Tibial nerve (tissue), 4 donors: ENCODE measurements at regions not wholly inside any gene's neighbourhood (a gene's known extent, or its start where the extent isn't known, plus 50 kb on each side); places are given as distances from the start of the nearest gene placed in this dataset.

Experiments used
- DNase-seq, 2 donors: peaks; one replicate each; pipeline ENCODE4 v3.0.0-alpha.2; 2019; ENCODE audit warnings: low spot score in 2 of 2
- H3K27ac ChIP-seq, 4 donors: fragments of 200-600 bp; sonication (generic) in 3 of 4; one replicate each; pipeline ENCODE4 v1.5.1; 2017 to 2019; ENCODE audit warnings: mild to moderate bottlenecking in 1 of 4
- H3K27me3 ChIP-seq, 2 donors: fragments of 200-600 bp; sonication (generic) in 1 of 2; one replicate each; pipeline versions ENCODE4 v1.5.1 to v1.6.0; 2017 to 2019
- H3K36me3 ChIP-seq, 3 donors: fragments of 200-600 bp; sonication (generic); one replicate each; pipeline ENCODE4 v1.5.1; 2018 to 2019
- H3K4me1 ChIP-seq, 4 donors: fragments of 200-600 bp; sonication (generic) in 3 of 4; one replicate each; pipeline ENCODE4 v1.5.1; 2017 to 2019
- H3K4me3 ChIP-seq, 4 donors: fragments of 200-600 bp; sonication (generic) in 3 of 4; one replicate each; pipeline ENCODE4 v1.5.1; 2017 to 2019; ENCODE audit warnings: mild to moderate bottlenecking in 1 of 4, moderate library complexity in 1 of 4
- H3K9me3 ChIP-seq, 4 donors: fragments of 200-600 bp; sonication (generic) in 3 of 4; one replicate each; pipeline ENCODE4 v1.5.1; 2017 to 2019
- EP300 ChIP-seq, 2 donors: sonication (generic); formaldehyde crosslinking; IDR thresholded peaks; one replicate each; pipeline ENCODE4 v1.6.1; 2017; ENCODE audit warnings: antibody characterized with exemption in 2 of 2, mild to moderate bottlenecking in 1 of 2
- POLR2A ChIP-seq, 2 donors: fragments of 450-650 bp; IDR thresholded peaks; one replicate each; pipeline ENCODE4 v1.6.1; 2017; ENCODE audit warnings: antibody characterized with exemption in 2 of 2, mild to moderate bottlenecking in 2 of 2, moderate library complexity in 2 of 2
- WGBS, 2 donors: methylation state at CpG; one replicate each; pipeline ENCODE4 v1.1.5; 2018; 5-methylcytosine and 5-hydroxymethylcytosine counted together
- TF ChIP-seq, protein P1 (sequence below), 5 experiments: fragments of 200-600 bp in 3 of 5; fragments of 450-650 bp in 2 of 5; sonication (generic) in 3 of 5; IDR thresholded peaks; one replicate each; pipeline ENCODE4 v1.5.1; 2016 to 2019; ENCODE audit warnings: antibody characterized with exemption in 5 of 5, mild to moderate bottlenecking in 3 of 5, moderate library complexity in 2 of 5

DNA sequence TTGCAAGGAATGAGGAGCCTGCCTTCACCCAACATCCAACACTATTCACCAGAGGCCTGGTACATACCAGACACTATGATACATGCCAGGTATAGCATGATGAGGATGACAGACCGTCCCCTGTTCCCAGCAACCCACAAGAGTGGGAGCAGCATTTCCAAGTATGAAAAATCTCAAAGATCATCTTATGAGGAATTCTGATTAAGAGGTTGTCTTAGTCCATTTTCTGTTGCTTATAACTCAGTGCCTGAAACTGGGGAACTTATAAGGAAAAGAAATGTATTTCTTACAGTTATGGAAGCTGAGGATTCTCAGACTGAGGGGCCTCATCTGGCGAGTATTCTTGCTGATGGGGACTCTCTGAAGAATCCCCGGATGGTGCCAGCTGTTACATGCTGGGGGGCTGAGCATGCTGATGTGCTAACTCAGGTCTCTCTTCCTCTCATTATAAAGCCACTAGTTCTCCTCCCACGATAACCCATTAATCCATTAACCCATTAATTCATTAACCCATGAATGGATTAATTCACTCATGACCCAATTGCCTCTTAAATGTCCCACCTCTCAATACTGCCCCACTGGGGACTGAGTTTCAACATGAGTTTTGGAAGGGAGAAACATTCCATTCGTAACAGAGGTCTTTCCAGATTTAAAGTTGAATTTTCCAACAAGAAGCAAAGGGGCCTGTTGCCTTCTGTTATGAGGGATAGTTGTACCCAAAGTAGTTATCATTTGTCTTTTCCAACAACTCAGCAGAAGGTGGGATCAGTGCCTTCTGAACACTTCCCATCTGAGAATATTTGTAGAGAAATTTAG, 173.9 kb downstream of the HERPUD2 start:
- Histone ChIP-seq H3K4me1 (no peaks in the 10 kb centered on the region), H3K27ac (no peak overlapping the region), H3K27me3 (no peaks in the 10 kb centered on the region), H3K9me3 (no peaks in the 10 kb centered on the region), H3K4me3 (no peak overlapping the region), H3K36me3 (no peaks in the 10 kb centered on the region)
- TF ChIP-seq, protein P1, sequence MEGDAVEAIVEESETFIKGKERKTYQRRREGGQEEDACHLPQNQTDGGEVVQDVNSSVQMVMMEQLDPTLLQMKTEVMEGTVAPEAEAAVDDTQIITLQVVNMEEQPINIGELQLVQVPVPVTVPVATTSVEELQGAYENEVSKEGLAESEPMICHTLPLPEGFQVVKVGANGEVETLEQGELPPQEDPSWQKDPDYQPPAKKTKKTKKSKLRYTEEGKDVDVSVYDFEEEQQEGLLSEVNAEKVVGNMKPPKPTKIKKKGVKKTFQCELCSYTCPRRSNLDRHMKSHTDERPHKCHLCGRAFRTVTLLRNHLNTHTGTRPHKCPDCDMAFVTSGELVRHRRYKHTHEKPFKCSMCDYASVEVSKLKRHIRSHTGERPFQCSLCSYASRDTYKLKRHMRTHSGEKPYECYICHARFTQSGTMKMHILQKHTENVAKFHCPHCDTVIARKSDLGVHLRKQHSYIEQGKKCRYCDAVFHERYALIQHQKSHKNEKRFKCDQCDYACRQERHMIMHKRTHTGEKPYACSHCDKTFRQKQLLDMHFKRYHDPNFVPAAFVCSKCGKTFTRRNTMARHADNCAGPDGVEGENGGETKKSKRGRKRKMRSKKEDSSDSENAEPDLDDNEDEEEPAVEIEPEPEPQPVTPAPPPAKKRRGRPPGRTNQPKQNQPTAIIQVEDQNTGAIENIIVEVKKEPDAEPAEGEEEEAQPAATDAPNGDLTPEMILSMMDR (IDR thresholded peaks at IDR 0.05): no peak
- TF ChIP-seq POLR2A (IDR thresholded peaks at IDR 0.05): no peak
- no peak for TF ChIP-seq EP300 (IDR thresholded peaks at IDR 0.05)
- DNase-seq: no peak
- 59 to 66% methylated on average over 5 of the region's 5 CpGs for WGBS, 2 donors

DNA sequence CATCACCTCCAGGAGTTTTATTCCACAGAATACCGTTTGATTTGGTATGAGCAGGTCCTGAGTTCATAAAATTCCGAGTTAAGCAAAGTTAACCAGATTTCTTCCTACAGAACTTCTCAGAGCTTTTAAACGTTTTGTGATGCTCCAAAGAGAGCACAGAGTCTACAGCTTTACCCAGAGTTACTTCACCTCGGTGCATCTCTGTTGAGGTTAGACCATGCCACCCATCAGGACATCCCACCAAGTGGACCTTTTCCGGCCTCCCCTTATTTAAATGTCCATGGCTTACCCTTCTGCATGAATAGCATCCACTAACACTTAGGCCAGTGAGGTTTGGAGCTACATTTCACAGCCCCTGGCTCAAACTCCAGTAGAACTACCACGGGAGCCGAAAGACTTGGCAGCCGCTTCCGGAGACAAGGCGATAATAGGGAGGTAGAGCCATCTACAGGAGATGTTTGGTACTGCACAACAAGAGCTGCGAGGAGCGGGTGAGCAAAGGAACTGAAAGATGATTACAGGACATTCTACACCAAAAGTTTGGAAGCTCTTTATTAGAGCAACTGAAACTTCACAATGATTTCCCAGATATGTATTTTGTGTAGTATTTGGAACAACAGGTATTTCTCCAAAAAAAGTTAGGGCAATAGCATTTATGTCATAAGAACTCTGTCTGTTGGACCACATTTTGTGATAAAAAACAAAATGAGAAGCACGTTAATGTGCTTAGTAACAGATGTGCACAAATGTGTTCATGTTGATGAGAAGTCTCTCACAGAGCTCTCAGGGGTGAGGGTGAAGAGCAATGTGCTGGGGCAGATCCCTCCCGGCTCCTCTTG, 174.7 kb downstream of the HERPUD2 start:
- H3K36me3 ChIP-seq: no peaks in the 10 kb centered on the region
- peak in 1 of 2 donors; percentile 11 for TF ChIP-seq EP300 (IDR thresholded peaks at IDR 0.05)
- TF ChIP-seq POLR2A (IDR thresholded peaks at IDR 0.05): no peak
- TF ChIP-seq, protein P1 (IDR thresholded peaks at IDR 0.05): peak; percentile 56 to 72 (median 64)
- no peaks in the 10 kb centered on the region for H3K4me1 ChIP-seq
- peak; percentile 57 to 93 for DNase-seq
- H3K9me3 ChIP-seq: no peaks in the 10 kb centered on the region
- H3K27me3 ChIP-seq: no peaks in the 10 kb centered on the region
- no peak overlapping the region for H3K27ac ChIP-seq
- H3K4me3 ChIP-seq: no peak overlapping the region
- 33 to 37% methylated on average over 14 of the region's 14 CpGs for WGBS, 2 donors

- TF ChIP-seq EP300 (IDR thresholded peaks at IDR 0.05) (no peak), POLR2A (IDR thresholded peaks at IDR 0.05) (no peak)
- TF ChIP-seq, protein P1 (IDR thresholded peaks at IDR 0.05): no peak
- no peak for DNase-seq
- 62 to 63% methylated on average over 3 of the region's 3 CpGs for WGBS, 2 donors
- no peaks in the 10 kb centered on the region for H3K36me3 ChIP-seq
- no peaks in the 10 kb centered on the region for H3K27me3 ChIP-seq
- H3K27ac ChIP-seq: no peak overlapping the region
- no peaks in the 10 kb centered on the region for H3K9me3 ChIP-seq
- H3K4me3 ChIP-seq: no peak overlapping the region
- H3K4me1 ChIP-seq: no peaks in the 10 kb centered on the region
Observed at GRCh38 chr7:35518767-35519166, 176.2 kb downstream of the HERPUD2 start.

DNA sequence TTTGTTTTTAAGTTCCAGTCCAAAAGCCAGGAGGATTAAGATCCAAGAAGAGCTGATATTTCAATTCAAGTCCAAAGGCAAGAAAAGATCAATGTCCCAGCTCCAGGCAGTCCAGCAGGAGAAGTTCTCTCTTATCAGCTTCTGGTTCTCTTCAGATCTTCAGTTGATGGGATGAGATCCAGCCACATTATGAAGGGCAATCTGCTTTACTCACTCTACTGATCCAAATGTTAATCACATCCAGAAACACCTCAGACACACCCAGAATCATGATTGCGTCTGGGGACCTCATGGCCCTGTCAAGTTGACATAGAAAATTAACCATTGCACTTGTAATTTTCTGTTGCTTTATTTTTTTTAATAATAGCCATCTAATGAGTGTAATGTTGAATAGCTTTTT, 178.4 kb downstream of the HERPUD2 start:
- Histone ChIP-seq H3K36me3 (no peaks in the 10 kb centered on the region), H3K4me3 (no peak overlapping the region), H3K9me3 (no peaks in the 10 kb centered on the region), H3K27me3 (no peaks in the 10 kb centered on the region), H3K4me1 (peaks cover 0 to 4% (median 0%) of the 10 kb centered on the region in 4 donors), H3K27ac (no peak overlapping the region)
- TF ChIP-seq, protein P1 (IDR thresholded peaks at IDR 0.05): no peak
- DNase-seq: no peak
- WGBS, 2 donors: 70% methylated on average over 1 of the region's 1 CpG

GRCh38 chr7:35513828-35514227, 181.1 kb downstream of the HERPUD2 start:
- Histone ChIP-seq H3K27me3 (no peaks in the 10 kb centered on the region), H3K4me1 (peaks cover 0 to 4% (median 0%) of the 10 kb centered on the region in 4 donors), H3K27ac (no peak overlapping the region), H3K9me3 (no peaks in the 10 kb centered on the region), H3K36me3 (no peaks in the 10 kb centered on the region), H3K4me3 (no peak overlapping the region)
- no peak for DNase-seq
- no peak for TF ChIP-seq POLR2A (IDR thresholded peaks at IDR 0.05)
- TF ChIP-seq, protein P1 (IDR thresholded peaks at IDR 0.05): no peak
- TF ChIP-seq EP300 (IDR thresholded peaks at IDR 0.05): no peak
